SK-N-MC (cell line): ENCODE measurements at regions not wholly inside any gene's neighbourhood (a gene's known extent, or its start where the extent isn't known, plus 50 kb on each side); places are given as distances from the start of the nearest gene placed in this dataset.

ENCODE experiments used
- DNase-seq: peaks from one replicate; pipeline ENCODE4 v3.0.0-alpha.2; 2011; ENCODE audit warnings: low read depth, low spot score
- H3K27ac ChIP-seq: fragments of 200-600 bp; sonication (generic); 2 replicates; pipeline ENCODE4 v1.5.1; 2016; ENCODE audit warnings: mixed run types
- H3K36me3 ChIP-seq: fragments of 200-600 bp; sonication (generic); 2 replicates; pipeline ENCODE4 v1.6.1; 2017; ENCODE audit warnings: antibody characterized with exemption, low read length, mixed read lengths; ENCODE audit not compliant: insufficient read depth
- H3K4me3 ChIP-seq: fragments of 200-600 bp; sonication (generic); 2 replicates; pipeline ENCODE4 v1.5.1; 2016
- H3K9ac ChIP-seq: fragments of 200-600 bp; sonication (generic); 2 replicates; pipeline ENCODE4 v1.8.0; 2017; ENCODE audit warnings: mixed run types, mixed read lengths; ENCODE audit not compliant: insufficient read length
- H3K9me3 ChIP-seq: fragments of 200-600 bp; sonication (generic); 2 replicates; pipeline ENCODE4 v1.6.1; 2017; ENCODE audit warnings: low read depth, mild to moderate bottlenecking, antibody characterized with exemption, low read length, moderate library complexity, mixed read lengths
- EZH2 ChIP-seq: fragments of 200-600 bp; sonication (generic); IDR thresholded peaks from one replicate; pipeline ENCODE4 v1.6.1; 2017; ENCODE audit warnings: antibody characterized with exemption
- FOXP2 ChIP-seq: optimal IDR thresholded peaks from 2 replicates; pipeline ENCODE3; 2011; ENCODE audit warnings: mild to moderate bottlenecking, moderate library complexity; ENCODE audit not compliant: insufficient read depth; ENCODE audit errors: extremely low read length, control extremely low read depth
- POLR2AphosphoS5 ChIP-seq: IDR thresholded peaks from 2 replicates; pipeline ENCODE4 v1.6.1; 2012; ENCODE audit warnings: mild to moderate bottlenecking, low read depth, low read length, borderline replicate concordance

GRCh38 chr18:60888071-60888624 is 445.1 kb upstream of the CDH20 start:
- Histone ChIP-seq H3K9ac (no peak overlapping the region), H3K36me3 (no peaks in the 10 kb centered on the region), H3K27ac (no peak overlapping the region), H3K4me3 (no peak overlapping the region), H3K9me3 (no peaks in the 10 kb centered on the region)
- TF ChIP-seq POLR2AphosphoS5 = no peak
- DNase-seq = no peak

GRCh38 chr18:60889442-60889841 is 443.8 kb upstream of the CDH20 start:
- H3K4me3 ChIP-seq = no peak overlapping the region
- DNase-seq = no peak
- no peak overlapping the region for H3K27ac ChIP-seq
- H3K9ac ChIP-seq = no peak overlapping the region
- H3K36me3 ChIP-seq = no peaks in the 10 kb centered on the region
- no peaks in the 10 kb centered on the region for H3K9me3 ChIP-seq
- TF ChIP-seq POLR2AphosphoS5 = no peak
- no peak for TF ChIP-seq EZH2
- no peak for TF ChIP-seq FOXP2

- no peak for TF ChIP-seq FOXP2
- TF ChIP-seq POLR2AphosphoS5 = no peak
- no peak for TF ChIP-seq EZH2
- Histone ChIP-seq H3K27ac (no peak overlapping the region), H3K36me3 (no peaks in the 10 kb centered on the region), H3K9me3 (no peaks in the 10 kb centered on the region), H3K4me3 (no peak overlapping the region), H3K9ac (no peak overlapping the region)
- DNase-seq = no peak
Measured at GRCh38 chr18:60891936-60892335, 441.3 kb upstream of the CDH20 start.

- no peaks in the 10 kb centered on the region for H3K36me3 ChIP-seq
- no peak overlapping the region for H3K4me3 ChIP-seq
- TF ChIP-seq EZH2 = no peak
- no peak for TF ChIP-seq POLR2AphosphoS5
- TF ChIP-seq FOXP2 = no peak
- H3K9ac ChIP-seq = no peak overlapping the region
- H3K27ac ChIP-seq = no peak overlapping the region
- no peaks in the 10 kb centered on the region for H3K9me3 ChIP-seq
- DNase-seq = no peak
Measured at GRCh38 chr18:60892441-60892840, 440.8 kb upstream of the CDH20 start.

- H3K36me3 ChIP-seq = no peaks in the 10 kb centered on the region
- no peaks in the 10 kb centered on the region for H3K9me3 ChIP-seq
- no peak overlapping the region for H3K9ac ChIP-seq
- no peak overlapping the region for H3K27ac ChIP-seq
- no peak for TF ChIP-seq FOXP2
- TF ChIP-seq EZH2 = no peak
- TF ChIP-seq POLR2AphosphoS5 = no peak
- no peak for DNase-seq
- H3K4me3 ChIP-seq = no peak overlapping the region
Measured at GRCh38 chr18:60892855-60893254, 440.4 kb upstream of the CDH20 start.

GRCh38 chr18:60893355-60894097 is 439.7 kb upstream of the CDH20 start:
- TF ChIP-seq FOXP2 (no peak), EZH2 (no peak), POLR2AphosphoS5 (no peak)
- peak; percentile 14 for DNase-seq
- no peak overlapping the region for H3K27ac ChIP-seq

GRCh38 chr18:60894254-60894945 is 438.8 kb upstream of the CDH20 start:
- no peak for DNase-seq
- H3K27ac ChIP-seq = no peak overlapping the region
- no peaks in the 10 kb centered on the region for H3K36me3 ChIP-seq
- H3K9ac ChIP-seq = no peak overlapping the region
- H3K9me3 ChIP-seq = no peaks in the 10 kb centered on the region
- no peak overlapping the region for H3K4me3 ChIP-seq
- TF ChIP-seq EZH2 (no peak), POLR2AphosphoS5 (no peak), FOXP2 (no peak)

More at GRCh38 chr18:60893355-60894097, 439.7 kb upstream of the CDH20 start:
- Histone ChIP-seq H3K4me3 (no peak overlapping the region), H3K9ac (no peak overlapping the region), H3K9me3 (no peaks in the 10 kb centered on the region), H3K36me3 (no peaks in the 10 kb centered on the region)

- TF ChIP-seq POLR2AphosphoS5 = no peak
- no peak for TF ChIP-seq EZH2
- no peak for TF ChIP-seq FOXP2
- H3K9ac ChIP-seq = no peak overlapping the region
- no peak overlapping the region for H3K4me3 ChIP-seq
- H3K36me3 ChIP-seq = no peaks in the 10 kb centered on the region
- H3K9me3 ChIP-seq = no peaks in the 10 kb centered on the region
- H3K27ac ChIP-seq = no peak overlapping the region
- no peak for DNase-seq
Measured at GRCh38 chr18:60895181-60895580, 438.0 kb upstream of the CDH20 start.
